Osteoblast (primary cell): ENCODE measurements at regions not wholly inside any gene's neighbourhood (a gene's known extent, or its start where the extent isn't known, plus 50 kb on each side); places are given as distances from the start of the nearest gene placed in this dataset.

Experiments
- DNase-seq: peaks from one replicate; pipeline ENCODE4 v3.0.0; 2011; ENCODE audit warnings: low spot score, mixed read lengths; ENCODE audit not compliant: insufficient read length; ENCODE audit errors: missing footprints
- H2AFZ ChIP-seq: 2 replicates; pipeline ENCODE4 v1.6.0; 2011; ENCODE audit warnings: mild to moderate bottlenecking, low read length
- H3K27ac ChIP-seq: 2 replicates; pipeline ENCODE4 v1.5.1; 2011; ENCODE audit warnings: mild to moderate bottlenecking, low read depth, low read length, moderate library complexity
- H3K27me3 ChIP-seq: 2 replicates; pipeline ENCODE4 v1.6.0; 2012; ENCODE audit warnings: mild to moderate bottlenecking, control low read depth, inconsistent platforms, low read length, moderate library complexity; ENCODE audit not compliant: insufficient read depth
- H3K36me3 ChIP-seq: 2 replicates; pipeline ENCODE4 v1.5.1; 2011; ENCODE audit warnings: mild to moderate bottlenecking, low read length, control low read depth, moderate library complexity; ENCODE audit not compliant: insufficient read depth
- H3K4me1 ChIP-seq: 2 replicates; pipeline ENCODE4 v1.5.1; 2011; ENCODE audit warnings: mild to moderate bottlenecking, low read length, control low read depth, moderate library complexity; ENCODE audit not compliant: insufficient read depth
- H3K4me2 ChIP-seq: 2 replicates; pipeline ENCODE4 v1.6.0; 2011; ENCODE audit warnings: mild to moderate bottlenecking, low read length; ENCODE audit not compliant: insufficient read depth
- H3K4me3 ChIP-seq: fragments of 200-600 bp; sonication (generic); 3 replicates; pipeline ENCODE4 v1.5.1; 2012; ENCODE audit warnings: mild to moderate bottlenecking, low read length, inconsistent platforms; ENCODE audit not compliant: insufficient read depth
- H3K79me2 ChIP-seq: 2 replicates; pipeline ENCODE4 v1.6.0; 2012; ENCODE audit warnings: mild to moderate bottlenecking, low read length, control low read depth, inconsistent platforms; ENCODE audit not compliant: insufficient read depth
- H3K9me3 ChIP-seq: 2 replicates; pipeline ENCODE4 v1.5.1; 2011; ENCODE audit warnings: low read depth, low read length, control low read depth
- H4K20me1 ChIP-seq: 2 replicates; pipeline ENCODE4 v1.6.0; 2012; ENCODE audit warnings: mild to moderate bottlenecking, low read length, control low read depth; ENCODE audit not compliant: insufficient read depth
- CTCF ChIP-seq: IDR thresholded peaks from 2 replicates; pipeline ENCODE4 v1.5.1; 2011; ENCODE audit warnings: mild to moderate bottlenecking, low read depth, low read length, moderate library complexity; ENCODE audit errors: extremely low read depth

- no peaks in the 10 kb centered on the region for H3K79me2 ChIP-seq
- H3K4me3 ChIP-seq: no peak overlapping the region
- H3K9me3 ChIP-seq: no peaks in the 10 kb centered on the region
- no peak for TF ChIP-seq CTCF
- H3K27me3 ChIP-seq: no peaks in the 10 kb centered on the region
- no peak overlapping the region for H3K27ac ChIP-seq
- H2AFZ ChIP-seq: no peak overlapping the region
- H3K4me2 ChIP-seq: no peak overlapping the region
- no peaks in the 10 kb centered on the region for H3K4me1 ChIP-seq
- no peaks in the 10 kb centered on the region for H4K20me1 ChIP-seq
- DNase-seq: no peak
- no peaks in the 10 kb centered on the region for H3K36me3 ChIP-seq
Observed at GRCh38 chr1:232114985-232115384, 488.4 kb downstream of the DISC1 start.

GRCh38 chr1:232112076-232112475 is 485.5 kb downstream of the DISC1 start:
- Histone ChIP-seq H3K4me2 (no peak overlapping the region), H3K27ac (no peak overlapping the region)

GRCh38 chr1:232111611-232112010 is 485.0 kb downstream of the DISC1 start:
- no peak overlapping the region for H3K27ac ChIP-seq
- no peaks in the 10 kb centered on the region for H4K20me1 ChIP-seq
- H3K36me3 ChIP-seq: no peaks in the 10 kb centered on the region
- DNase-seq: no peak
- H3K4me2 ChIP-seq: no peak overlapping the region
- no peaks in the 10 kb centered on the region for H3K27me3 ChIP-seq
- no peak overlapping the region for H3K4me3 ChIP-seq
- TF ChIP-seq CTCF: no peak
- no peak overlapping the region for H2AFZ ChIP-seq
- H3K9me3 ChIP-seq: no peaks in the 10 kb centered on the region
- no peaks in the 10 kb centered on the region for H3K79me2 ChIP-seq
- no peaks in the 10 kb centered on the region for H3K4me1 ChIP-seq

More at GRCh38 chr1:232112076-232112475, 485.5 kb downstream of the DISC1 start:
- Histone ChIP-seq H3K9me3 (no peaks in the 10 kb centered on the region), H4K20me1 (no peaks in the 10 kb centered on the region), H3K4me3 (no peak overlapping the region), H3K4me1 (no peaks in the 10 kb centered on the region), H3K27me3 (no peaks in the 10 kb centered on the region), H3K79me2 (no peaks in the 10 kb centered on the region), H3K36me3 (no peaks in the 10 kb centered on the region), H2AFZ (no peak overlapping the region)
- DNase-seq: no peak
- no peak for TF ChIP-seq CTCF

- Histone ChIP-seq H3K36me3 (no peaks in the 10 kb centered on the region), H2AFZ (no peak overlapping the region), H3K27ac (no peak overlapping the region), H3K79me2 (no peaks in the 10 kb centered on the region), H3K27me3 (no peaks in the 10 kb centered on the region), H3K4me2 (no peak overlapping the region), H3K4me3 (no peak overlapping the region), H3K9me3 (no peaks in the 10 kb centered on the region), H3K4me1 (no peaks in the 10 kb centered on the region), H4K20me1 (no peaks in the 10 kb centered on the region)
- DNase-seq: peak; percentile 43
- TF ChIP-seq CTCF: no peak
Observed at GRCh38 chr1:232110281-232111090, 483.9 kb downstream of the DISC1 start.
